ENCODE measurements at regions not wholly inside any gene's neighbourhood (a gene's known extent, or its start where the extent isn't known, plus 50 kb on each side); places are given as distances from the start of the nearest gene placed in this dataset.

- TF ChIP-seq POLR2AphosphoS5 (IDR thresholded peaks at IDR 0.05; ENCODE audit: low read depth, low read length) (no peak), SIN3A (IDR thresholded peaks at IDR 0.05; ENCODE audit: borderline replicate concordance, insufficient read depth, low read length) (no peak), REST (IDR thresholded peaks at IDR 0.05; ENCODE audit: insufficient read depth in 1 of 2, low read depth in 2 of 2, low read length in 2 of 2) (no peak), FOXP2 (optimal IDR thresholded peaks at IDR 0.05; ENCODE audit: borderline replicate concordance, extremely low read depth, extremely low read length, insufficient read depth) (no peak), TAF1 (IDR thresholded peaks at IDR 0.05; ENCODE audit: borderline replicate concordance, insufficient read depth, low read length) (no peak)
Measured at GRCh38 chrX:13387666-13388494, 68.0 kb upstream of the ATXN3L start.

DNA sequence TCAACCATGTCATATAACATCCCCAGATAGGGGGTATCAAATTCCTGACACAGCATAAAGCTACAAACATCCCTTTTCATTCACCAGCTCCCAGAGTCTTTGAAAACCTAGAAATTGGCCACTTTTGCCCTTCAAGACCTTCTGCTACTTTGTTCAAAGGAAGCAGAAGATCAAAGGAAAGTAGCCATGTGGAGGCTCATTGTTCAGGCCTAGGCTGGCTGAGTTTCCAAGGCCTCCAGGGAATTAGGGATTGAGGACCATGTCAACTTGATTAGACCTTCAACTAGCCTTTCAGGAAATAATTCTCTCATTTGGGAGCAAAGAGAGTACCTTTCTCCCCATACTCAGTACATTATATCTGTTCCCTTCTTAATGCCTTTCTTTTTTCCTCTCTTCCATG lies 66.8 kb upstream of the ATXN3L start:
- TF ChIP-seq SIN3A (IDR thresholded peaks at IDR 0.05; ENCODE audit: borderline replicate concordance, insufficient read depth, low read length): no peak
- TF ChIP-seq FOXP2 (optimal IDR thresholded peaks at IDR 0.05; ENCODE audit: borderline replicate concordance, extremely low read depth, extremely low read length, insufficient read depth): no peak
- no peak for TF ChIP-seq TAF1 (IDR thresholded peaks at IDR 0.05; ENCODE audit: borderline replicate concordance, insufficient read depth, low read length)
- TF ChIP-seq REST (IDR thresholded peaks at IDR 0.05; ENCODE audit: insufficient read depth in 1 of 2, low read depth in 2 of 2, low read length in 2 of 2): no peak
- no peak for TF ChIP-seq POLR2AphosphoS5 (IDR thresholded peaks at IDR 0.05; ENCODE audit: low read depth, low read length)

DNA sequence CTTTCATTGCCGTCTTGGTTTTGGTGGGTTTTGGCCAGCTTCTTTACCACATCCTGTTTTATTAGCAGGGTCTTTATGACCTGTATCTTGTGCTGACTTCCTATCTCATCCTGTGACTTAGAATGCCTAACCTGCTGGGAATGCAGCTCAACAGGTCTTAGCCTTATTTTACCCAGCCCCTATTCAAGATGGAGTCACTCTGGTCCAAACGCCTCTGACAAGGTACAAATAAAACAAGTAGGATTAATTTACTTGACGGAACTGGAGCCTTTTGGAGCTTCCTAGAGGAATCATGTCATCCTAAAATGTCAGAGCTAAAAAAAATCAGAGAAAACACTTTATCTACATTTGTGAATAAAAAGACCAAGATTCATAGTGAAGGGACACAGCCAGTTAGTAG lies 66.2 kb upstream of the ATXN3L start:
- no peak for TF ChIP-seq REST (IDR thresholded peaks at IDR 0.05; ENCODE audit: insufficient read depth in 1 of 2, low read depth in 2 of 2, low read length in 2 of 2)
- TF ChIP-seq SIN3A (IDR thresholded peaks at IDR 0.05; ENCODE audit: borderline replicate concordance, insufficient read depth, low read length): no peak
- TF ChIP-seq FOXP2 (optimal IDR thresholded peaks at IDR 0.05; ENCODE audit: borderline replicate concordance, extremely low read depth, extremely low read length, insufficient read depth): no peak
- no peak for TF ChIP-seq TAF1 (IDR thresholded peaks at IDR 0.05; ENCODE audit: borderline replicate concordance, insufficient read depth, low read length)

DNA sequence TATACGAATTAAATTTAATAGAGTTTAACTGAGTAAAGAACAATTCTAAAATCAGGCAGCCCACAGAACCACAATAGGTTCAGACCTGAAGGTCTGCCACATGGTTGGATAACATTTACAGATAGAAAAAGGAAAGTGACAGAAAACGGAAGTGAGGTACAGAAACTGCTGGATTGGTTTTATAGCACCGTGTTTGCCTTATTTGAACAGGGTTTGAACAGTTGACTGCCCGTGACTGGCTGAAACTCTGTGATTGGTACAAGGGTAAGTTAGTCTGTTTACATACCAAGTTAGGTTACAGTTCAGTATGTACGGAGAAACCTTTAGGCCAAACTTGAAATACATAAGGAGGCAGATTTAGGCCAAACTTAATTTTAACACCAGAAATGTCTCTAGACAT lies 64.1 kb upstream of the ATXN3L start:
- TF ChIP-seq TAF1 (IDR thresholded peaks at IDR 0.05; ENCODE audit: borderline replicate concordance, insufficient read depth, low read length): no peak
- TF ChIP-seq POLR2AphosphoS5 (IDR thresholded peaks at IDR 0.05; ENCODE audit: low read depth, low read length): no peak
- no peak for TF ChIP-seq FOXP2 (optimal IDR thresholded peaks at IDR 0.05; ENCODE audit: borderline replicate concordance, extremely low read depth, extremely low read length, insufficient read depth)
- no peak for TF ChIP-seq SIN3A (IDR thresholded peaks at IDR 0.05; ENCODE audit: borderline replicate concordance, insufficient read depth, low read length)
- no peak for TF ChIP-seq REST (IDR thresholded peaks at IDR 0.05; ENCODE audit: insufficient read depth in 1 of 2, low read depth in 2 of 2, low read length in 2 of 2)
